ENCODE measurements at regions not wholly inside any gene's neighbourhood (a gene's known extent, or its start where the extent isn't known, plus 50 kb on each side); places are given as distances from the start of the nearest gene placed in this dataset.

GRCh38 chr3:188950832-188951489, 220.8 kb upstream of the TPRG1 start:
- Histone ChIP-seq H3K4me1 (ENCODE audit: control insufficient read depth, insufficient read depth, low read length) (peaks cover 17% of the 10 kb centered on the region), H3K27ac (ENCODE audit: low read length) (no peak overlapping the region), H3K4me3 (ENCODE audit: low read length) (no peak overlapping the region), H3K27me3 (ENCODE audit: control insufficient read depth, insufficient read depth, low read length) (peaks cover 8% of the 10 kb centered on the region), H3K9me3 (ENCODE audit: control insufficient read depth, insufficient read depth, low read length) (no peaks in the 10 kb centered on the region), H3K36me3 (ENCODE audit: control insufficient read depth, insufficient read depth, low read length) (no peaks in the 10 kb centered on the region)
- WGBS (ENCODE audit: insufficient coverage): 75% methylated on average over 13 of the region's 13 CpGs
- intact Hi-C loops (cut with micrococcal nuclease): loop anchor here (10.0 kb wide), 1 partner anchor 206 kb away; no protein-coding TSS in a partner anchor
- Mint-ChIP-seq H3K27ac (peak overlapping the region in 1 of 2 donors; percentile 16), H3K27me3 (ENCODE audit: low read depth in 2 of 2) (peaks cover 7 to 14% of the 10 kb centered on the region in 2 donors), H3K4me3 (no peak overlapping the region), H3K4me1 (no peaks in the 10 kb centered on the region), H3K36me3 (no peaks in the 10 kb centered on the region), H3K9me3 (no peaks in the 10 kb centered on the region)
- DNase-seq: no peak
- ATAC-seq: peak in 1 of 3 donors; percentile 25
- TF ChIP-seq CTCF (IDR thresholded peaks at IDR 0.05): no peak

GRCh38 chr3:188951734-188952133, 220.0 kb upstream of the TPRG1 start:
- Mint-ChIP-seq H3K9me3 (no peaks in the 10 kb centered on the region), H3K36me3 (no peaks in the 10 kb centered on the region), H3K27me3 (ENCODE audit: low read depth in 2 of 2) (peaks cover 7 to 14% of the 10 kb centered on the region in 2 donors), H3K27ac (no peak overlapping the region), H3K4me3 (no peak overlapping the region), H3K4me1 (no peaks in the 10 kb centered on the region)
- Histone ChIP-seq H3K4me1 (ENCODE audit: control insufficient read depth, insufficient read depth, low read length) (peaks cover 17% of the 10 kb centered on the region), H3K4me3 (ENCODE audit: low read length) (no peak overlapping the region), H3K27ac (ENCODE audit: low read length) (no peak overlapping the region), H3K36me3 (ENCODE audit: control insufficient read depth, insufficient read depth, low read length) (no peaks in the 10 kb centered on the region), H3K9me3 (ENCODE audit: control insufficient read depth, insufficient read depth, low read length) (no peaks in the 10 kb centered on the region), H3K27me3 (ENCODE audit: control insufficient read depth, insufficient read depth, low read length) (peaks cover 8% of the 10 kb centered on the region)
- TF ChIP-seq CTCF (IDR thresholded peaks at IDR 0.05): no peak
- intact Hi-C loops (cut with micrococcal nuclease): loop anchor here (10.0 kb wide), 1 partner anchor 207 kb away; no protein-coding TSS in a partner anchor
- DNase-seq (no peak), ATAC-seq (no peak)
- 86% methylated on average over 8 of the region's 8 CpGs for WGBS (ENCODE audit: insufficient coverage)

GRCh38 chr3:188954590-188955208, 217.1 kb upstream of the TPRG1 start:
- Mint-ChIP-seq H3K36me3 (no peaks in the 10 kb centered on the region), H3K4me1 (no peaks in the 10 kb centered on the region), H3K4me3 (no peak overlapping the region), H3K27me3 (ENCODE audit: low read depth in 2 of 2) (peaks cover 0 to 2% of the 10 kb centered on the region in 2 donors), H3K9me3 (no peaks in the 10 kb centered on the region), H3K27ac (no peak overlapping the region)
- DNase-seq (peak; percentile 59 to 87), ATAC-seq (peak; percentile 73 to 85 (median 83))
- no peaks in the 10 kb centered on the region for H3K36me3 ChIP-seq (ENCODE audit: control insufficient read depth, insufficient read depth, low read length)
- WGBS (ENCODE audit: insufficient coverage): 3% methylated on average over 2 of the region's 3 CpGs
- H3K9me3 ChIP-seq (ENCODE audit: control insufficient read depth, insufficient read depth, low read length): no peaks in the 10 kb centered on the region
- H3K27me3 ChIP-seq (ENCODE audit: control insufficient read depth, insufficient read depth, low read length): no peaks in the 10 kb centered on the region
- peaks cover 3% of the 10 kb centered on the region for H3K4me1 ChIP-seq (ENCODE audit: control insufficient read depth, insufficient read depth, low read length)
- intact Hi-C loops (cut with micrococcal nuclease): loop anchor here (1.0 to 10.0 kb wide), 3 partner anchors 194 to 1216 kb away; no protein-coding TSS in a partner anchor
- peak; percentile 87 for TF ChIP-seq CTCF (IDR thresholded peaks at IDR 0.05)
- H3K4me3 ChIP-seq (ENCODE audit: low read length): no peak overlapping the region
- H3K27ac ChIP-seq (ENCODE audit: low read length): no peak overlapping the region

Measured in natural killer cell (primary cell).